Right kidney (tissue), 1 donor: ENCODE measurements at regions not wholly inside any gene's neighbourhood (a gene's known extent, or its start where the extent isn't known, plus 50 kb on each side); places are given as distances from the start of the nearest gene placed in this dataset.

Experiments
- DNase-seq: peaks from one replicate; pipeline ENCODE4 v3.0.0-alpha.2; 2016

- no peak for DNase-seq
Measured at GRCh38 chr5:118279540-118280294, 708.6 kb downstream of the DTWD2 start.

GRCh38 chr5:118270526-118270925 lies 717.8 kb downstream of the DTWD2 start:
- DNase-seq = no peak

- no peak for DNase-seq
Measured at GRCh38 chr5:118258223-118258622, 730.1 kb downstream of the DTWD2 start.

GRCh38 chr5:118257066-118257465 lies 731.3 kb downstream of the DTWD2 start:
- no peak for DNase-seq

- DNase-seq = no peak
Measured at GRCh38 chr5:118253225-118254061, 734.9 kb downstream of the DTWD2 start.

GRCh38 chr5:118249386-118249785 lies 739.0 kb downstream of the DTWD2 start:
- no peak for DNase-seq

GRCh38 chr5:118247458-118247857 lies 740.9 kb downstream of the DTWD2 start:
- DNase-seq = no peak

GRCh38 chr5:118243613-118244012 lies 744.7 kb downstream of the DTWD2 start:
- no peak for DNase-seq

GRCh38 chr5:118243068-118243467 lies 745.3 kb downstream of the DTWD2 start:
- DNase-seq = no peak

GRCh38 chr5:118236108-118236849 lies 752.1 kb downstream of the DTWD2 start:
- no peak for DNase-seq

- DNase-seq = no peak
Measured at GRCh38 chr5:118233606-118234005, 754.7 kb downstream of the DTWD2 start.

- DNase-seq = no peak
Measured at GRCh38 chr5:118228489-118228888, 759.9 kb downstream of the DTWD2 start.

- no peak for DNase-seq
Measured at GRCh38 chr5:118224546-118224945, 763.8 kb downstream of the DTWD2 start.

GRCh38 chr5:118220556-118221195 lies 767.7 kb downstream of the DTWD2 start:
- no peak for DNase-seq

GRCh38 chr5:118211606-118212005 lies 776.7 kb downstream of the DTWD2 start:
- DNase-seq = no peak

GRCh38 chr5:118208031-118208453 lies 780.3 kb downstream of the DTWD2 start:
- no peak for DNase-seq

- DNase-seq = no peak
Measured at GRCh38 chr5:118199801-118200200, 788.5 kb downstream of the DTWD2 start.

GRCh38 chr5:118196229-118196628 lies 792.1 kb downstream of the DTWD2 start:
- DNase-seq = no peak

- no peak for DNase-seq
Measured at GRCh38 chr5:118195211-118195610, 793.1 kb downstream of the DTWD2 start.

GRCh38 chr5:118193194-118193905 lies 795.0 kb downstream of the DTWD2 start:
- no peak for DNase-seq

- no peak for DNase-seq
Measured at GRCh38 chr5:118185018-118185417, 803.3 kb downstream of the DTWD2 start.

GRCh38 chr5:118176146-118176545 lies 812.2 kb downstream of the DTWD2 start:
- DNase-seq = no peak
